ENCODE measurements at regions not wholly inside any gene's neighbourhood (a gene's known extent, or its start where the extent isn't known, plus 50 kb on each side); places are given as distances from the start of the nearest gene placed in this dataset.

DNA sequence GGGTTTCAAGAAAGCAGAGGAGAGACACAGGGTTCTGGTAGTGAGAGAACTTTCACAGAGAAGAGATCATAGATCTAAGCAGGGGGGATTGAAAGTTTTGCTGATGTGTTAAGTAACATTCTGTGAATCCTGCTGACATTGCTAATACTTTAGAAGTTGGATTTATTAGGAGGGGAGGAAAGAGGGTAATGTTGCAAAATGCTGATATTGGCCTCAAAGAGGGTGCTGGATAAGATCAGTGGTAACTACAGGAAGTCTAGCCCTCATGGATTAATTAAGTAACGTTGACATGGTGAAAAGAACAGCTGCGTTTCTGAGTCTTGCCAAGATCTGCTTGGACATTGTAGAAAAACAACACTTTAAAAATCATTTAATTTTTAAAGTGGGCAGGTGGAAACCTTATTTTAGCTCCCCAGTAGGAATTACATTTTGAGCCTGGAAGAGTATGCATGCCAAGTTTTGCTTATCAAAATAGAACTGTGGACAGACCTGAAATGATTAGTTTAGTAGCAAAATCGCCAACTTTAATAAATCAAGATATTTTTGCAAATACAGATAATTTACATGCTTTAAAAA, 606.0 kb upstream of the HTR1E start:
- TF ChIP-seq, protein P1, sequence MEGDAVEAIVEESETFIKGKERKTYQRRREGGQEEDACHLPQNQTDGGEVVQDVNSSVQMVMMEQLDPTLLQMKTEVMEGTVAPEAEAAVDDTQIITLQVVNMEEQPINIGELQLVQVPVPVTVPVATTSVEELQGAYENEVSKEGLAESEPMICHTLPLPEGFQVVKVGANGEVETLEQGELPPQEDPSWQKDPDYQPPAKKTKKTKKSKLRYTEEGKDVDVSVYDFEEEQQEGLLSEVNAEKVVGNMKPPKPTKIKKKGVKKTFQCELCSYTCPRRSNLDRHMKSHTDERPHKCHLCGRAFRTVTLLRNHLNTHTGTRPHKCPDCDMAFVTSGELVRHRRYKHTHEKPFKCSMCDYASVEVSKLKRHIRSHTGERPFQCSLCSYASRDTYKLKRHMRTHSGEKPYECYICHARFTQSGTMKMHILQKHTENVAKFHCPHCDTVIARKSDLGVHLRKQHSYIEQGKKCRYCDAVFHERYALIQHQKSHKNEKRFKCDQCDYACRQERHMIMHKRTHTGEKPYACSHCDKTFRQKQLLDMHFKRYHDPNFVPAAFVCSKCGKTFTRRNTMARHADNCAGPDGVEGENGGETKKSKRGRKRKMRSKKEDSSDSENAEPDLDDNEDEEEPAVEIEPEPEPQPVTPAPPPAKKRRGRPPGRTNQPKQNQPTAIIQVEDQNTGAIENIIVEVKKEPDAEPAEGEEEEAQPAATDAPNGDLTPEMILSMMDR (IDR thresholded peaks at IDR 0.05): no peak
- TF ChIP-seq EZH2 (IDR thresholded peaks at IDR 0.05; ENCODE audit: borderline replicate concordance, insufficient read depth, low read depth, low read length, poor library complexity, severe bottlenecking): no peak
